Jurkat, Clone E6-1 (cell line): ENCODE measurements at regions not wholly inside any gene's neighbourhood (a gene's known extent, or its start where the extent isn't known, plus 50 kb on each side); places are given as distances from the start of the nearest gene placed in this dataset.

Source experiments
- DNase-seq: peaks from one replicate; pipeline ENCODE4 v3.0.0-alpha.2; 2011; ENCODE audit warnings: low read depth, low spot score
- H3K4me3 ChIP-seq: 2 replicates; pipeline ENCODE4 v1.5.1; 2011; ENCODE audit warnings: mild to moderate bottlenecking, low read length, control low read depth, moderate library complexity

DNA sequence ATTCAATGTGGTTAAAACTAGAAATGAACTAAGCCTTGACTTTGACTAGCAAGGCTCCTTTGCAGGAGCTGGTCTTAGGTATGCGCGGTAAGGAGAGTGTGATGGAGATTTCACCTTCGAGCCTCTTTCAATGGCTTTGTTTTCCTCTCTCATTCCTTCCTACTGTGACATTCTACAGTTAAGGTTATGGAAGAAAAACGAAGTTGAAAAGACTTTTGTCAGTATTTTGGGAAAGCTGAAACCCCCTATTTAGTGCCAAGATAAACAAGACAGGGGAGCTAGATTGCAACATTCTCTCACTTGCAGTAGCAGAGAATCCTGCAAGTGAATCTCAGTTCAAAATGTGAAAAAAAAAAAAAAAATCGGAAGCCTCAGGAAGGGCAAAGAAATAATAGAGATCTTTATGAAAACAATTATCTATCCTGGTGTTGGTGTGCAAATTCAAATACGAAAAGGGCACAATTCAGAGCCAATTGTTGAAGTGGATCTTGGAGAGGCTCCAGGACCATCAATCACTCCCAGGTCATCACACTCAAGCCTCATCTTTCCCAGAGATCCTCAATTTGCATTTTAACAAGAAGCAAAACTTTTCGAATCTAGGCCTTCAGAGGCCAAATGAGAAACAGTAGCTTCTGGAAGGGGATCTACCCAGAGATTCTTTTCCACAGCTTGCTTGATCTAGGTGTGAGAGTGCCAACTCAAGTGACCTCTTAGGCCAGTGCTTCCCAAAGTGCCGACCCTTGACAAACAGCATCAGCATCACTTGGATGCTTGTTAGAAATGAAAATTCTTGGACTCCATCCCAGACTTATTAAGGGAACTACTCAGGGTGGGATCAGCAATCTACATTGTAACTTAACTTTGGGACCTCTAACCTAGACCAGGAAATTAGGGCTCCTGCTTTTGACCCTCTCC, 163.8 kb downstream of the INHBA start:
- H3K4me3 ChIP-seq = no peak overlapping the region
- no peak for DNase-seq

DNA sequence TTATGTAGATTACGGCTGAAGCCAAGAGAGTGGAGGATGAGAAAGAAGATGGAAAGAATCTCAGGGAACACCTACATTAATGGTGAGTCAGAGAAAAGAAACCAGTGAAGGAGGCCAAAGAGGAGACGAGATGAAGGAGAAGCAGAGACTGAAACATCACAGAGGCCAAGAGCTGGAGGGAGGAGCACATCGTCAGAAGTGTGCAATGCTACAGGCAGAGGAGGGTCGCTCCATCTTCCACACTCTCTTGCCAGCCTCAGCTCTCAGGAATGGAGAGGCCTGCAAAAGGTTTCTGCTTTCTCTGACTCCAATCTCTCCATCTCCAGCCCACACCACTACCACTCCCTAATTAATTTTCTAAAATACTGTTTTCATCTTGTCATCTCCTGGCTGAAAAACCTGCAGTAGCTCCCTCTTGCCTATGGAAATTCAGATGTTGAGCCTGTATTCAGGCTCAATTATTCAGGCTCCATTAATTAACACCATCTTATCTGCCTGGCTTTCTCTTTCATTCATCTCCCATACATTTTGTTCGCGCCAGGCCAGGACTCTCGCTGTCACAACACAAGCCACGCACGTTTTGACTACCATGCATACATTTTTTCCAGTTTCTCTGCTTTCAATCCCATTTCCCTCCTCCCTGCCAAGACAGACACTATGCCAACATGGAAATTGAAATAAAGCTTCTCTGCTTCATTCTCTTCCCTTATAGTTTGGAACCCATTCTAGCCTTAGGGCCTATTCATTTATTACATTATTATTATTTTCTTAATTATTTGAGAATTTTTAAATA, 165.8 kb downstream of the INHBA start:
- DNase-seq = no peak
- H3K4me3 ChIP-seq = no peak overlapping the region

- no peak overlapping the region for H3K4me3 ChIP-seq
- no peak for DNase-seq
Observed at GRCh38 chr7:41536122-41536872, 166.6 kb downstream of the INHBA start.

GRCh38 chr7:41529831-41530230, 173.1 kb downstream of the INHBA start:
- no peak overlapping the region for H3K4me3 ChIP-seq
- no peak for DNase-seq

DNA sequence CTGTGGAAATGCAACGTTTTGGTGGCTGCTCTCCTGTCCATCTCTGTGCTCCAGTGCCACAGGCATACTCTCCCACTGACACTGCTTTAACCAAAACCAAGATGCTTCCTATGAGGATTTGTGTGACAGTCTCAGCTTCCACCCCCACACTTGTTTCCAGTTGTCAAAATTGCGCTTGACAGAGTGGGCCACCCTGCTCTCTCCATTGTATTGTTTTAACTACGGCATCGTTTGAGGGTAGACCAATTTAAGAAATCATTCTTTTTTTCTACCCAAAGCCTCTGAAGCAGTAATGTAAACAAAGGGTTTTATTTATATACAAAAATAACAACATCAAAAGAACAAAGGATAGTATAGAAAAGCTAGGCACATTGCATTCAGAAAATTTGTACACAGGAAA, 178.0 kb downstream of the INHBA start:
- DNase-seq = no peak
- no peak overlapping the region for H3K4me3 ChIP-seq

DNA sequence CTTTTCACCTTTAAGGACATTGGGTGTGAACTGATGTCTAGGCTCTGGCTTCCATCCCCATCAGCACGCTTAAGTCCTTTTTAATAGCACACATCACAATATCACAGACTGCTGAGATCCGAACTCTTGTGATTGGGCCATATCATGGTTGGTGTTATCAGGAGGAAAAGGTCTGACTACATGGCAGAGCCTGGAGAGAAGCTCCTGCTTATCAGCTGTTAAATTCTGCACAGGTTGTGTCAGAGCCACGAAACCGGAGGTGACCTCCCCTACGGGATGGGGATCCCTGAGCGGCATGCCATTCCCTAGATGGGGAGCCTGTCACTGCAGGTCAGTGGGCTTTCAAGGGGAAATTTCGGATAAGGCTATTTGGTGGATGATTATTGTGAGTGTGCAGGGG, 182.4 kb downstream of the INHBA start:
- DNase-seq = no peak
- H3K4me3 ChIP-seq = no peak overlapping the region

DNA sequence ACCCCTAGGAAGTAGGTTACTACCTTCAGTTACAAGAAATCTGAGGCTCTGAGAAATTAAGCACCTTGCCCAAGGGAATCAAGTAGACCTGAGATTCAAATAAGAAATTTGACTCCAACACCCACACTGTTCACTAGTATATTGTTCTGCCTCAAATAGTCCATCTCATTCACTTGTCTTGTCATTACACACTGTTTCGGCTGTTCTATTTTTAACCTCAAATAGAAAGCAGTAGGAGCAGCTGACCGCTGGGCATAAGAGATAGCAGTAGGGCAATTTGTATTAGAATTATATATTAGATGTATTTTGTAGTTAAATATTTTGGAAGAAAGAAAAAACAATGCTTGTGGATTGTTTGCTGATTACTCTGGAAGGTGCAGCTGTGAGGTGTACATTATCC, 185.1 kb downstream of the INHBA start:
- DNase-seq = no peak
- H3K4me3 ChIP-seq = no peak overlapping the region

DNA sequence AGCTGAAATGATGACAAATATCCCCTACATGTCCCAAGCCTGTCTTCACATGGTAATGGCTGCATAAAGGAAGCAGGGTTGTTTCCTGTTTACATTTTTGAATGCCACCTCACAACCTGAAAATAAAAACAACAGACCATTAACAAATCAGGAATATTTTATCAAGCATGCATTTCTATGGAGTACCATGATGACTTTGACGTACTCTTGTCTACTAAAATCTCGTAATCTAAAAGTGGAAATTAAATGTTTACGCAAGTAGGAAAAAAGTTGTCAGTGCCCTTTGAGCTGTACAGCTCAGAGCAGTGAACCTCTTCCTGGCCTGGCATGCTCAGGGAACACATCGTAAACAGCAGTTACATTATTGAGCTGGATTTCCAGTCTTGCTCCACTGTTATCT, 194.1 kb downstream of the INHBA start:
- H3K4me3 ChIP-seq = no peak overlapping the region
- DNase-seq = no peak

DNA sequence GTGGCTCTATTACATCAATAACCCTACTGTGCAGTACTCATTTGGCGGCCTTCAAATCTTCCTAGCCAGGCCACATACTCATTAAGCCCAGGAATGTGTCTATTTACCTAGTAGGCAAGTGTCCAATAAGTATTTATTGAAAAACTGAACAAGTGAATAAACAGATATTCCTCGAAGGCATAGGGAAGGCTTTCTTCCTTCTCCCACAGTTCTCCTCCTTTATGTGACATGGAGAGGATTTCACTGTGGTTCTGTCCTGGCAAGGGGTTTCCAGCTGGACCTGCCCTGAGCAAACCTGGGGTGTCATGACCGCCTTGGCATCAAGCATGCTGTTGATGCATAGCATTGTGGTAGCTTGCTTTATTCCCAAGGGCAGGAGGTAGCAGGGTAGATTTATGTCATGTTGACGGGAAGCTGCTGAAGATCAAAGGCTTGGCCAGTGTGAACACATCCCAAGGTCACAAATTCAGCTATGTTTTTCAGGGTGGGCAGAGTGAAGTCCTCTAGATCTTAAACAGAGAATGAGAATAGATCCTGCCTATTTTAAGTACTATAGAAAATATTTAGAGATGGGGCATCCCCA, 195.1 kb downstream of the INHBA start:
- no peak for DNase-seq
- no peak overlapping the region for H3K4me3 ChIP-seq

GRCh38 chr7:41504214-41504980, 198.5 kb downstream of the INHBA start:
- no peak overlapping the region for H3K4me3 ChIP-seq
- DNase-seq = no peak

DNA sequence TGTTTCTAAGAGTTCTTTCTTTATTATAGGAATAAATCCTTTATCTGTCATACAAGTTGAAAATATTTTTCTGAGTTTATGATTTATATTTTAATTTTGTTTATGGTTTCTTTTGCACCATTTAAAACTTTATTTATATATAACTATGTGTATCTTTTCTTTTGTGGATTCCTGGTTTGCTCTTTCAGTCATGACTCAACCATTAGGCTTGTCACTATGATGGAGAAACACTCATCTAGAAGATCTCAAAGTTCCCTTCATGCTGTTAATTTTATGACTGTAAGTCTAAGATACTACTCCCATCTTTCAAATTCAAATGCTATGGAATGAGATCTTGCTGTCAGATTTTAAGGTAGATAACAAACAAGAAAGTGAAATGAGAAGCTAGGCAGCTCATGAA, 199.5 kb downstream of the INHBA start:
- no peak overlapping the region for H3K4me3 ChIP-seq
- DNase-seq = no peak

GRCh38 chr7:41501466-41501865, 201.4 kb downstream of the INHBA start:
- no peak for DNase-seq

GRCh38 chr7:41501006-41501405, 201.9 kb downstream of the INHBA start:
- DNase-seq = no peak
- H3K4me3 ChIP-seq = no peak overlapping the region

More at GRCh38 chr7:41501466-41501865, 201.4 kb downstream of the INHBA start:
- no peak overlapping the region for H3K4me3 ChIP-seq

DNA sequence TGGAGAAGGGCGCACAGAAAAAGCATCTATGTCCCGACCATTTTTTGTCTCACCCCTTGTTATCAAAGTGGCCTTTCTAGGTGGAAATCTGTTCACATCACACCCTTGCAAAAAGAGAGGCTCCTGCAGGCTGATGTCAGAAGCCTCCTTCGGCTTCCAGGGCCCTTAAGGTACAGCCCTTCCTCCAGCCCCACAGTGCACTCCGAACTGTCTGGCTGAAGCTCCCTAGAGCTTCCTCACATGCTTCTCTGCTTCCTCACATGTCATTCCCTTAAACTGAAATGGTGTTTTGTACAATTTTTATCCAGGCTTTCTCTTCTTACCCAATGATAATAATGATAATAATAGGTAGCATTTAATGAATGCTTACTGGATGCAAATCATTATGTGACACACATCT, 210.3 kb downstream of the INHBA start:
- H3K4me3 ChIP-seq = no peak overlapping the region
- DNase-seq = no peak

DNA sequence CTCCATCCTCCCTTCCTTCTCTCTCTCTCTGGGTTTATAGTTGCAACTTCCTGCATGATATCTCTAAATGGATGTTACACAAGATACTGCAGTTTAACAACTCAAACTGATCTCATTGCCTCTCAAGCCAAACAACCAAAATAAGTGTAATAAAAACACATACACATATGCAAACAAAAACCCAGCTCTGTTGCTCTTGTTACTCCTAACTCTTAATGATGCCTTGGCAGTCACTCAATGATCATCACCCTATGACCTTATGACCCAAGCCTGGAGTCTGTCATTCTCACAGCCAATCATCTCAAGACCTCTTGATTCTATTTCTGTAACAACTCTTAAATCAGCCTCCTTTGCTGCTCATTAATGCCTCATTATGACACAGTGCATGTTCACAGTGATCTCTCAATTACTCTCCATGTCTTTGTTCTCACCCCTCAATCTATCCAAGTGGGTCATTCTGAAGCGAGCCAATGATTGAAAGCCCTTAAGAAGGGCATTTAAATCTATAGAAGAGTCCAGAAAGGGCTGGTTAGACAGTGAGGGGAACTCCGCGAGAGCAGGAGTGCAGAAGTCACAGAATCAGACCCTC, 210.9 kb downstream of the INHBA start:
- no peak for DNase-seq
- H3K4me3 ChIP-seq = no peak overlapping the region

GRCh38 chr7:41491308-41491707, 211.6 kb downstream of the INHBA start:
- H3K4me3 ChIP-seq = no peak overlapping the region
- DNase-seq = no peak

GRCh38 chr7:41489885-41490284, 213.0 kb downstream of the INHBA start:
- H3K4me3 ChIP-seq = no peak overlapping the region

DNA sequence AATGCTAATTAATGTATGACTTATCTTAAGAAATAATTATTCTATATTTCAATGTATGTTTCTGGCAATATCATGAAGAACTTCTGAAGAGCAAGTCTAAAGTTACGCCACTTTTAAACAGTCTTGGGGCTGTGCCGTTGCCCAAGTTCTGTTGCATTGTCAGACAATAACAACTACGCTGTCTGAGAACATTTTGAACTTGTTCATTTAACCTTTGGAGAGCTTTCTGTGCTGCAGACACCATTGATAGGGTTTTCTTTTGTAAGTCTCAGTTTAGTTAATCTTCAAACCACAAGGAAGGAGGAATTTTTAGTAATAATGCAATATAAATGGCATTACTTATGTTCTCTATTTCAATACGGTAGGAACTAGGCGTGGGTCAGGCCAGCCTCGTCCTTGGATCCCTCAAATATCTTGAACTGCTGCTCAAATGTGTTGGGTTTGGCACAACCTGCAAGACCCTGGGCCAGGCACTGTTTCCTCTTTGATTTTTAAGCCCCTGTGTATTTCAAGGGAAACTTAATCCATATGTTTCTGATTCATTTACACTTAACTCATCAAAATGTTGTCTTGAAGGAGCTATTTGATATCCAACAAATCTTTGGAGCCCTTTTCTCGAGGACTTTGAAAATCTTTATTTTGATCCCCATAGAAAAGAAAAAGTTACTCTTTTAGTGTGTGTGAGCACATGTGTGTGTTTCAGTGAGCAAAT, 215.5 kb downstream of the INHBA start:
- no peak overlapping the region for H3K4me3 ChIP-seq
- DNase-seq = no peak

More at GRCh38 chr7:41489885-41490284, 213.0 kb downstream of the INHBA start:
- DNase-seq = no peak
